HG02763 (cell line): ENCODE measurements at regions not wholly inside any gene's neighbourhood (a gene's known extent, or its start where the extent isn't known, plus 50 kb on each side); places are given as distances from the start of the nearest gene placed in this dataset.

ENCODE experiments used
- ATAC-seq: cut with Tn5 transposase; IDR thresholded peaks from one replicate; pipeline ENCODE4 v1.9.1; 2021; ENCODE audit warnings: mild to moderate bottlenecking, moderate library complexity; ENCODE audit not compliant: unreplicated experiment

- ATAC-seq = no peak
These were observed 335.6 kb upstream of the ASIC2 start for GRCh38 chr17:33628500-33629346.

DNA sequence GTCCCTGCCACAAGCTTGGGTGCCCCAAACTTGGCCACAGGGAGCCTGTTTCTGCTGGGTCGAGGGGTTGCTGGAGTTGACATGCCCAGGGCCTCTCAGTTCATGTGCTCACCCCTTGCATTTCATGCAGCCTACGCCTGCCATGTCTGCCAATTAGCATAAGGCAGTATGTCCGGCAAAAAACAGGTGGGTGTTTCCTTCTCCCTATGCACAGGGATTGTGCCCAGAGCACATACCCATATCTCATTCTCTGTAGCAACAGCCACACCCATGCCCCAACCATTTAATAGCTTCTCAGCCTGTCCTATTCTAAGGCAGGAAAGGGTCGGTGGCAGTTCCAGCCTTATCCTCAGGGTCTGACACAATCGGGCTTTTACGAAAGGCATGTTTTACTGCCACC is 340.4 kb upstream of the ASIC2 start:
- ATAC-seq = no peak

- ATAC-seq = no peak
These were observed 344.4 kb upstream of the ASIC2 start for GRCh38 chr17:33637534-33637933.

DNA sequence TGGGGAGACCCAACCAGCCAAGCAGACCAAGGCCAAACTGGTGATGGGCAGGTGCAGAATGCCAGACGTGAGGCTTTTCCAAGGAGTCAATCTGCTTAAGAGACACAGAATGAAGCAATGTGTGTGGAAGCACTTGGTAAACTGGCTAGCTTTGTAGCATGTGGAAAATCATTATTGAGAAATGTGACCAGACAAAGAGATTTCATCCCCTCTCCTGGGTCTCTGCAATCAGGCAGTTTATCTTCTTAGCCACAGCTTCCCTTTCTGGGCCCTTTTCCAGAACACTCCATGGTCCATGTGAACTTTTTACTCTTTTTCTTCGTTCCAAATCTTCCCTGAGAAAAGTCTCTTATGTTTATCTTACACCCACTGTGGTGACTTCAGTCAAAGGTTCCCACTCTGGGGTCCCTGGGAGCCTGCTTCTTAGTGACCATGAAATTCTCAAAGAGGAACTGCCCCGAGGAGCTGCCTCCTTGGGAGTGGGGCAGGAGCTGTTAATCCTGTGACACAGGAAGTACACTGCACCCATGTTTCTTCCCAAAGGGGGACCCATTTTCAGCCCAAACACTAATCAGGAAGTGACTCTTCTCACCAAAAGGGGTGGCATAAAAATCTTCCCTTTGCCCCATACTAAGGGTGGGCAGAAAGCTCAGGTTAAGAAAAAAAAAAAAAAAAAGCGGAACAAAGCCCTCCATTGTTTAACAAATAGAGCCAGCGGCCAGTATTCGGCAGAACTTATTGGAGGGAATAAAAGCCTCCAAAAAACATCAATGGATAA is 346.2 kb upstream of the ASIC2 start:
- no peak for ATAC-seq

DNA sequence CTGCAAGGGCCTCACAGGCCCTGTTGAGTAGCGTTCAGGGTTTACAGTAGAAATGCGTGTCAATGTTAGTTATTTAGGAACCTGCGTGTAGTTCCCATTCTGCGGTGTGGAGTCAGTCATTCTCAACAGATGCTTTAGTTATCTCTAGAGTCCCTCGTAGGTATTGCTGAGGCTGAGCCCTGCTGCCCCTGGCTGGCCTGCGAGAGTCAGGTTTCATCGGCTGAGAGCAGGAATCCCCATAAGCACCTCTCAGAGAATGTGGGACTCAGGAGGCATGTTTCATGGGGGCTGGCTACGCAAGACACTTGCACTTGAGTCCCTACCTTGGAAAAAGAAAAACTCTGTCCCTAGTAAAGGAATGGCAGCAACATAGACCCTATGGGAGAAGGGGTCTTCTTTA is 347.5 kb upstream of the ASIC2 start:
- ATAC-seq = no peak

- no peak for ATAC-seq
These were observed 348.9 kb upstream of the ASIC2 start for GRCh38 chr17:33642002-33642401.

- ATAC-seq = no peak
These were observed 354.9 kb upstream of the ASIC2 start for GRCh38 chr17:33647956-33648355.

DNA sequence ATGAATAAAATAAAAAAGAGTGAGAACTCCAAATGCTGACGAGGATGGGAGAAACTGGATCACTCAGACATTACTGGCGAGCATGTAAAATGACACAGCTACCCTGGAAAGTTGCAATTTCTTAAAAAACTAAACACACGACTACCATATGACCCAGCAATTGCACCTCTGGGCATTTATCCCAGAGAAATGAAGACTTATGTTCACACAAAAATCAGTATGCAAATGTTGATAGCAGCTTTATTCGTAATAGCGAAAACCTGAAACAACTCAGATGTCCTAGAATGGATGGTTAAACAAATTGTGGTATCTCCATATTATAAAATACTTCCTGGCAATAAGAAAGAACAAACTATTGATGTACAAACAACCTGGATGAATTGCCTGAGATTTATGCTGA is 357.2 kb upstream of the ASIC2 start:
- ATAC-seq = no peak

DNA sequence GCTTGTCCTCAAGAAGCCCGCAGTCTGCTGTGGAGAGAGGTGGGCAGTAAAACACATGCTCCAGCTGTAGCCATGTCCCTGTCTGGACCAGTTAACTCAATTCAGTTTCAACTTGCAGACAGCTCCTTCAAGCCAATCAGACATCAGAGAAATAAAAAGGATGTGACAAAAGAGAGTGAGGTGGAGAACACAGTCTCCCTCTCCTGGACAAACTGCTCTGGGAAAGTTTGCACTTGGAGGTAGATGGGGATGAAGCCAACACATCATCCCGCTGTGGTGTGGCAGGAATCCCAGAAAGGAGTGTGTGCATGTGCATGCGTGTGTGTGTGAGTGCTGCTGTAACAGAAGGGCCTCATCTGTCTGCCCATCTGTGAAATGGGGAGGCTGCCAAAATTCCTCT is 358.6 kb upstream of the ASIC2 start:
- ATAC-seq = no peak

DNA sequence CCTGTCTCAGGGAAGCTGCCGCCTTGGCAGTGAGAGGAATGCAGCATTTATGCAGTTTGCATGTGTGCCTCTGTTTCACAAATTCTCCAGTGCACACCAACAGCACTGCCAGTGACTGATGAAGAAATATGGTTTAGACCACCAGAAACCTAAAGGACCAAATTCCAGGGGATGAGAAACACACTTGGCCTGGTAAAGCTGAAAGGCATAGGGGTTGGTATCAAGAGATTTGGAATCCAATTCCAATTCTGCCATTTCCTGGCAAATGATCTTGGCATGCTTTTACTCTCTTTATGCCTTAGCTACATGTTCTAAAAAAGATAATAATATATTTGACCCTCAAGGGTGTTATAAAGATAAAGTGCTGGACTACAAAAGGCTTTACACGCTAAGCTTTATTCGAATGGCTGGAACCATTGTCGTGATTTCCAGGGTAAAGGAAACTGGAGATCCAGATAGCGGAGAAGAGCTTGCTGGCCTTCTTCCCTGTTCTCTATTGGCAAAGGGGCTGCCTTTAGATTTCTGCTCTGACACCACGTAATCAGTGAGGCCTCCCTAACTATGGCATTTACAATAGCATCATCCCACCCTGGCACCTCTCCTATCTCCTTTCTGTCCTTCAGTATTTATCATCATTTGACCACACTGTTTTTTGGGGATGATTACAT is 359.8 kb upstream of the ASIC2 start:
- ATAC-seq = no peak

- no peak for ATAC-seq
These were observed 360.3 kb upstream of the ASIC2 start for GRCh38 chr17:33653399-33653788.

DNA sequence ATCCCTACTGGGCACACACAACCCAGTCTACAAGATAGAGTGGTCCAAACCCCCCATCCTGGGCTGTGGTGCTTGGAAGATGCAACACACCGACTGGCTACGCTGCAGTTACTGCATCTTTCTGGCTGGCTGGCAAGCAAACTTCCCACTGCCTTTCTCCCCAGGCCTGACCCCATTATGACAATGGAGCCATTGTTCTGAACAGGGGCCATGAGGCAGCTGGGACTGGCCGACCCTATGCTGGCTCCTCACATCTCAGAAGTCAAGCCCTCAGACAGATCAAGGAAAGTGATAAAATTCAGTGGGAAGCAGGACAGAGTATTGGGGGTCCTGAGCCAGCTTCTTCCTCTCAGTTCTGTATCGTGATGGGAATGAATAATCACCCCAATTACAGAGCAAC is 364.1 kb upstream of the ASIC2 start:
- ATAC-seq = no peak

DNA sequence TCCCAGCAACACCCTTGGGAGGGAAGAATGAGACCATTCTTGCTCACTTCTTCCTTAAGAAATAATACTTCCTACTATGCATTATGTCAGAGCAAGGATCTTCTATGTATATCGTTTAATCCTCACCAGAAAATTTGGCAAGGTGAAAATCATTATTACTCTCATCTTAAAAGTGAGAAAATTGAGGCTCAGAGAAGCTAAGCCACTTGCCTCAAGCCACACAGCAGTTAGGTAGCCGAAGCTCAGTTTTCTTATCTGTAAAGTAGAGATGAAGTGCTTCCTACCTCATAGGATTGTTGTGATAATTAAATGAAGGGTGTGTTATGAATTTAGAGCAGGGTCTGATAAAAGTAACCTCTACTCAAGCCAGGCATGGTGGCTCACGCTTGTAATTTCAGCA is 368.9 kb upstream of the ASIC2 start:
- no peak for ATAC-seq

GRCh38 chr17:33664116-33664840 is 371.2 kb upstream of the ASIC2 start:
- no peak for ATAC-seq

GRCh38 chr17:33667052-33667509 is 374.0 kb upstream of the ASIC2 start:
- no peak for ATAC-seq

DNA sequence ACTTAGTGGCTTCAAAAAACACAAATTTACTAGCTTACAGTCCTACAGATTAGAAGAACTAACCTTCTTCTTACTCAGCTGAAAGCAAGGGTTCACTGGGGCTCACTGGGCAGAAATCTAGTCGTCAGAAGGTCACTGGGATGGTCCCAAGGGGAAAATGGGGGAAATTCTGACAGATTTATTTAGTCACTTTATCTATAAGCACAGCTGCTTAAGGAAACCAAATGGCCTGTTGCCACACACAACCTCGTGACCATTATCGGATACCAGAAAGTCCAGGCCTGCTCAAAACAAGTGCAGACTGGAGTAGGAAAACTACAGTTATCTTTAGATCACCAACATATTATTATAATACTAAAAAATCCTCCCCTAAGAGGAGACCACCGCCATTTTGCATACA is 374.6 kb upstream of the ASIC2 start:
- ATAC-seq = no peak

- no peak for ATAC-seq
These were observed 375.4 kb upstream of the ASIC2 start for GRCh38 chr17:33668516-33668915.

DNA sequence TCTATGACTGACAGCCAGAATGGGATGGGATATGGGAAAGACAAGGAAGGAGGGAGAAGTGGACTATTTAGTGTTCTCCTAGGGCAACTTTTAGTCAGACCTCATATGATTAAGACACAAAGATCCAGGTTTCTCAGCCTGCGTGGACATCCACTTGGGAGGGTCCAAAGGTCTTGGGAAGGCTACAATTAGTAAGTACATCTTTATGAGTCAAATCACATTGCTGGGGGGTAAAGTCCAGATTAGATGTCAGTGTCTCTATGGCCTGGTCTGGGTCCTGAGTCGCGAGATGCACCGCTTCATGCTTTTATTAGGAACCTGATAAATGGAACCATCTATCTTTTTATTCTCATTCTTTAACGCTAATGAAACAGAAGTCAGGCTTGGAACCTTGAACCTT is 378.4 kb upstream of the ASIC2 start:
- ATAC-seq = no peak

DNA sequence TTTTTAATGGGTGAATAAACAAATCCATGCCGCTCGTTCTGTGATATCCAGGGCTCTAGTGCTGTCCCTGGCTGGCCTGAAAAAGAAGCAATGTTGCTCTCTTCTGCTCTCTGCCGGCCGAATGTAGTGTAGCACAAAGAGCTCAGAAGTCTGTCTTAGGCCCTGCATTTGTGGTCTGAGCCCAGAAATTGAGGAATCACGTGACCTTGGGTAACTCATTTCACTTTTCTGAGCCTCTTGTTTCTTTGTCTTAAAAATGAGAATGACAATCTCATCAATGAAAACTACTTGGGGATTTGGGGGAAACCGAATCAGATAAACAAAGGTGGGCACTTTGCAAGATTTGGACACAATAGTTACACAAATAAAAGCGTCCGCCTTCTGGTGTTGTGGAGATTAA is 381.6 kb upstream of the ASIC2 start:
- no peak for ATAC-seq

- ATAC-seq = no peak
These were observed 383.3 kb upstream of the ASIC2 start for GRCh38 chr17:33676444-33676843.

- ATAC-seq = no peak
These were observed 386.5 kb upstream of the ASIC2 start for GRCh38 chr17:33679595-33679994.
